ENCODE measurements at regions not wholly inside any gene's neighbourhood (a gene's known extent, or its start where the extent isn't known, plus 50 kb on each side); places are given as distances from the start of the nearest gene placed in this dataset.
A peak's percentile ranks its signal among the peaks of the same experiment; 100 is the strongest.

- Histone ChIP-seq H4K20me1 (ENCODE audit: insufficient read depth, low read length) (no peaks in the 10 kb centered on the region), H3K4me1 (ENCODE audit: insufficient read depth, low read length) (no peaks in the 10 kb centered on the region), H2AFZ (ENCODE audit: low read depth, low read length) (no peak overlapping the region), H3K9me3 (ENCODE audit: insufficient read depth, low read length, severe bottlenecking) (no peaks in the 10 kb centered on the region), H3K4me3 (ENCODE audit: low read depth in 1 of 2, low read length in 2 of 2) (no peak overlapping the region), H3K36me3 (ENCODE audit: insufficient read depth, low read length) (no peaks in the 10 kb centered on the region), H3K27me3 (ENCODE audit: insufficient read depth, low read length, poor library complexity) (no peaks in the 10 kb centered on the region), H3K4me2 (ENCODE audit: insufficient read depth, low read length) (no peak overlapping the region), H3K27ac (ENCODE audit: low read length) (no peak overlapping the region), H3K79me2 (ENCODE audit: insufficient read depth, low read length) (no peaks in the 10 kb centered on the region), H3K9ac (ENCODE audit: low read depth, low read length) (no peak overlapping the region)
- ATAC-seq (ENCODE audit: insufficient read depth, low read depth) (no peak), DNase-seq (no peak)
- TF ChIP-seq CTCF (IDR thresholded peaks at IDR 0.05; ENCODE audit: borderline replicate concordance, extremely low read depth, low read length, poor library complexity, severe bottlenecking) (no peak), EZH2 (IDR thresholded peaks at IDR 0.05; ENCODE audit: borderline replicate concordance, low read depth, low read length, severe bottlenecking) (no peak)
Measured at GRCh38 chr12:91667694-91668093, 478.0 kb downstream of the BTG1 start.

- Histone ChIP-seq H3K27me3 (ENCODE audit: insufficient read depth, low read length, poor library complexity) (no peaks in the 10 kb centered on the region), H3K4me2 (ENCODE audit: insufficient read depth, low read length) (no peak overlapping the region), H2AFZ (ENCODE audit: low read depth, low read length) (no peak overlapping the region), H3K27ac (ENCODE audit: low read length) (no peak overlapping the region), H3K79me2 (ENCODE audit: insufficient read depth, low read length) (no peaks in the 10 kb centered on the region), H3K9me3 (ENCODE audit: insufficient read depth, low read length, severe bottlenecking) (no peaks in the 10 kb centered on the region), H3K9ac (ENCODE audit: low read depth, low read length) (no peak overlapping the region), H3K4me1 (ENCODE audit: insufficient read depth, low read length) (no peaks in the 10 kb centered on the region), H3K36me3 (ENCODE audit: insufficient read depth, low read length) (no peaks in the 10 kb centered on the region), H4K20me1 (ENCODE audit: insufficient read depth, low read length) (no peaks in the 10 kb centered on the region), H3K4me3 (ENCODE audit: low read depth in 1 of 2, low read length in 2 of 2) (no peak overlapping the region)
- ATAC-seq (ENCODE audit: insufficient read depth, low read depth) (no peak), DNase-seq (no peak)
- no peak for TF ChIP-seq CTCF (IDR thresholded peaks at IDR 0.05; ENCODE audit: borderline replicate concordance, extremely low read depth, low read length, poor library complexity, severe bottlenecking)
- TF ChIP-seq EZH2 (IDR thresholded peaks at IDR 0.05; ENCODE audit: borderline replicate concordance, low read depth, low read length, severe bottlenecking) = no peak
Measured at GRCh38 chr12:91663744-91664143, 481.1 kb upstream of the DCN start.

GRCh38 chr12:91663310-91663709 is 480.7 kb upstream of the DCN start:
- ATAC-seq (ENCODE audit: insufficient read depth, low read depth) = no peak
- H3K27ac ChIP-seq (ENCODE audit: low read length) = no peak overlapping the region
- TF ChIP-seq CTCF (IDR thresholded peaks at IDR 0.05; ENCODE audit: borderline replicate concordance, extremely low read depth, low read length, poor library complexity, severe bottlenecking) (no peak), EZH2 (IDR thresholded peaks at IDR 0.05; ENCODE audit: borderline replicate concordance, low read depth, low read length, severe bottlenecking) (no peak)

GRCh38 chr12:91662021-91662420 is 479.4 kb upstream of the DCN start:
- H3K4me2 ChIP-seq (ENCODE audit: insufficient read depth, low read length) = no peak overlapping the region
- no peaks in the 10 kb centered on the region for H3K36me3 ChIP-seq (ENCODE audit: insufficient read depth, low read length)
- no peak overlapping the region for H3K9ac ChIP-seq (ENCODE audit: low read depth, low read length)
- H3K4me1 ChIP-seq (ENCODE audit: insufficient read depth, low read length) = peaks cover 6% of the 10 kb centered on the region; the same call in 1 of the 2 replicates
- no peaks in the 10 kb centered on the region for H3K27me3 ChIP-seq (ENCODE audit: insufficient read depth, low read length, poor library complexity)
- DNase-seq (no peak), ATAC-seq (ENCODE audit: insufficient read depth, low read depth) (no peak)
- H3K79me2 ChIP-seq (ENCODE audit: insufficient read depth, low read length) = no peaks in the 10 kb centered on the region
- no peak overlapping the region for H3K27ac ChIP-seq (ENCODE audit: low read length)
- no peaks in the 10 kb centered on the region for H4K20me1 ChIP-seq (ENCODE audit: insufficient read depth, low read length)
- no peak for TF ChIP-seq EZH2 (IDR thresholded peaks at IDR 0.05; ENCODE audit: borderline replicate concordance, low read depth, low read length, severe bottlenecking)
- TF ChIP-seq CTCF (IDR thresholded peaks at IDR 0.05; ENCODE audit: borderline replicate concordance, extremely low read depth, low read length, poor library complexity, severe bottlenecking) = no peak
- H3K9me3 ChIP-seq (ENCODE audit: insufficient read depth, low read length, severe bottlenecking) = no peaks in the 10 kb centered on the region
- H3K4me3 ChIP-seq (ENCODE audit: low read depth in 1 of 2, low read length in 2 of 2) = no peak overlapping the region
- peak overlapping the region; percentile 26; the same call in 1 of the 2 replicates for H2AFZ ChIP-seq (ENCODE audit: low read depth, low read length)

More at GRCh38 chr12:91663310-91663709, 480.7 kb upstream of the DCN start:
- Histone ChIP-seq H3K27me3 (ENCODE audit: insufficient read depth, low read length, poor library complexity) (no peaks in the 10 kb centered on the region), H3K79me2 (ENCODE audit: insufficient read depth, low read length) (no peaks in the 10 kb centered on the region), H3K4me1 (ENCODE audit: insufficient read depth, low read length) (no peaks in the 10 kb centered on the region), H3K4me3 (ENCODE audit: low read depth in 1 of 2, low read length in 2 of 2) (no peak overlapping the region), H3K9ac (ENCODE audit: low read depth, low read length) (no peak overlapping the region), H4K20me1 (ENCODE audit: insufficient read depth, low read length) (no peaks in the 10 kb centered on the region), H3K9me3 (ENCODE audit: insufficient read depth, low read length, severe bottlenecking) (no peaks in the 10 kb centered on the region), H3K4me2 (ENCODE audit: insufficient read depth, low read length) (no peak overlapping the region), H3K36me3 (ENCODE audit: insufficient read depth, low read length) (no peaks in the 10 kb centered on the region), H2AFZ (ENCODE audit: low read depth, low read length) (no peak overlapping the region)
- no peak for DNase-seq
